Spleen (tissue), 11 donors: ENCODE measurements at regions not wholly inside any gene's neighbourhood (a gene's known extent, or its start where the extent isn't known, plus 50 kb on each side); places are given as distances from the start of the nearest gene placed in this dataset.

ENCODE experiments used
- DNase-seq: peaks from one replicate; pipeline ENCODE4 v3.0.0-alpha.2; 2020
- H3K27ac ChIP-seq, 8 donors: fragments of 200-600 bp; sonication (generic) in 7 of 8; 1 replicate in 4 of 8; 2 replicates in 4 of 8; pipeline versions ENCODE4 v1.5.0 to v1.8.0; 2016 to 2021; ENCODE audit warnings: inconsistent platforms in 4 of 8, mild to moderate bottlenecking in 4 of 8, moderate library complexity in 1 of 8
- H3K27me3 ChIP-seq, 7 donors: fragments of 200-600 bp; sonication (generic) in 6 of 7; replicated peaks in 1 of 7; 1 replicate in 4 of 7; 2 replicates in 3 of 7; pipeline versions ENCODE4 v1.5.0 to v1.8.0; 2016 to 2021; ENCODE audit warnings: inconsistent platforms in 3 of 7, mild to moderate bottlenecking in 1 of 7
- H3K36me3 ChIP-seq, 6 donors: fragments of 200-600 bp; sonication (generic) in 5 of 6; 1 replicate in 4 of 6; 2 replicates in 2 of 6; pipeline versions ENCODE4 v1.5.0 to v1.8.0; 2016 to 2021; ENCODE audit warnings: inconsistent platforms in 2 of 6
- H3K4me1 ChIP-seq, 6 donors: fragments of 200-600 bp; sonication (generic) in 5 of 6; 1 replicate in 3 of 6; 2 replicates in 3 of 6; pipeline versions ENCODE4 v1.5.0 to v1.8.0; 2016 to 2021; ENCODE audit warnings: inconsistent platforms in 3 of 6
- H3K4me3 ChIP-seq, 8 donors: fragments of 200-600 bp; sonication (generic) in 7 of 8; 1 replicate in 4 of 8; 2 replicates in 4 of 8; pipeline versions ENCODE4 v1.5.0 to v1.8.0; 2016 to 2021; ENCODE audit warnings: inconsistent platforms in 4 of 8, mild to moderate bottlenecking in 4 of 8, moderate library complexity in 2 of 8
- H3K9me3 ChIP-seq, 8 donors: fragments of 200-600 bp; sonication (generic) in 7 of 8; 1 replicate in 4 of 8; 2 replicates in 4 of 8; pipeline versions ENCODE4 v1.5.0 to v1.8.0; 2016 to 2021; ENCODE audit warnings: inconsistent platforms in 4 of 8
- POLR2A ChIP-seq, 3 donors: fragments of 450-650 bp; IDR thresholded peaks; one replicate each; pipeline ENCODE4 v1.5.1; 2017; ENCODE audit warnings: antibody characterized with exemption in 3 of 3, mild to moderate bottlenecking in 1 of 3
- POLR2AphosphoS5 ChIP-seq, 3 donors: sonication (generic); formaldehyde crosslinking; IDR thresholded peaks; one replicate each; pipeline ENCODE4 v1.5.1; 2017; ENCODE audit warnings: antibody characterized with exemption in 3 of 3
- WGBS, 5 donors: extraction: QIAGEN DNeasy Blood & Tissue Kit in 3 of 5; methylation state at CpG; one replicate each; pipeline versions ENCODE4 v1.1.5 to v1.1.7; 2013 to 2018; 5-methylcytosine and 5-hydroxymethylcytosine counted together
- intact Hi-C: fragments of 100-400 bp; cut with DNase I; formaldehyde crosslinking; loops from one replicate; pipeline ENCODE4 v1.15.0; 2023; ENCODE audit warnings: low total_unique reads
- TF ChIP-seq, protein P1 (sequence below), 11 experiments: fragments of 200-600 bp in 7 of 11; fragments of 450-650 bp in 4 of 11; sonication (generic) in 4 of 11; IDR thresholded peaks in 8 of 11; conservative IDR thresholded peaks in 3 of 11; 1 replicate in 7 of 11; 2 replicates in 4 of 11; pipeline versions ENCODE4 v1.4.0 to v1.8.0; 2016 to 2021; ENCODE audit warnings: antibody characterized with exemption in 11 of 11, inconsistent platforms in 4 of 11, mild to moderate bottlenecking in 1 of 11
- donor health status: healthy with polysubstance abuse.
- donor health status: DM: no; HTN: no; CAD: no; lungs with moderate emphysema.
- donor health status: DM: no; HTN: no; CAD: no.
- donor health status: Bipolar disorder and iron deficiency.
- donor health status: healthy.
- donor health status: DM: no; HTN: no; CAD: no.
- donor health status: DM: yes; HTN: yes; CAD: no.

DNA sequence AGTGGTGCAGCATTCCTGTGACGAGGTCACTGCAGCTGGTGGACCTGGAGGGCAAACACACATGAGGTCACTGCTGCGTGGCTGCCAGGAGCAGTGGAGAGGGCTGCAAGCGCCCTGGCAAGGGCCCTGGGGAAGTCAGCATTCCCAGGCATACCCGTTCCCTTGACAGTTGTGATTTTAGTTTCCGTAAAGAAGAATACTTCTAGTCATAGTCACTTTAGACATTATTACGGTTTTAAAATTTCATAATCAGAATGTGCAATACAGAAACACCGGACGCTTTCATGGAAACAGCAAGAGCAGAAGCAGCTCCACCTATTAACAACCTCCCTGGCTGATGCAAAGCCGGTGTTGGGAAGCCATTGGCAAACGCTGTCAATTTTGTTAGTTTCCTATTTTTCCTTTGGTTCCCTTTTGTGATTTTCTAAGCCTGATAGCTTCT, 129.8 kb downstream of the GADD45G start:
- 57 to 85% (median 70%) methylated on average over 10 of the region's 10 CpGs for WGBS, 5 donors
- H3K9me3 ChIP-seq: no peaks in the 10 kb centered on the region
- no peak for DNase-seq
- no peak overlapping the region for H3K27ac ChIP-seq
- TF ChIP-seq, protein P1, sequence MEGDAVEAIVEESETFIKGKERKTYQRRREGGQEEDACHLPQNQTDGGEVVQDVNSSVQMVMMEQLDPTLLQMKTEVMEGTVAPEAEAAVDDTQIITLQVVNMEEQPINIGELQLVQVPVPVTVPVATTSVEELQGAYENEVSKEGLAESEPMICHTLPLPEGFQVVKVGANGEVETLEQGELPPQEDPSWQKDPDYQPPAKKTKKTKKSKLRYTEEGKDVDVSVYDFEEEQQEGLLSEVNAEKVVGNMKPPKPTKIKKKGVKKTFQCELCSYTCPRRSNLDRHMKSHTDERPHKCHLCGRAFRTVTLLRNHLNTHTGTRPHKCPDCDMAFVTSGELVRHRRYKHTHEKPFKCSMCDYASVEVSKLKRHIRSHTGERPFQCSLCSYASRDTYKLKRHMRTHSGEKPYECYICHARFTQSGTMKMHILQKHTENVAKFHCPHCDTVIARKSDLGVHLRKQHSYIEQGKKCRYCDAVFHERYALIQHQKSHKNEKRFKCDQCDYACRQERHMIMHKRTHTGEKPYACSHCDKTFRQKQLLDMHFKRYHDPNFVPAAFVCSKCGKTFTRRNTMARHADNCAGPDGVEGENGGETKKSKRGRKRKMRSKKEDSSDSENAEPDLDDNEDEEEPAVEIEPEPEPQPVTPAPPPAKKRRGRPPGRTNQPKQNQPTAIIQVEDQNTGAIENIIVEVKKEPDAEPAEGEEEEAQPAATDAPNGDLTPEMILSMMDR (IDR thresholded peaks at IDR 0.05 in 8 of 11, conservative IDR thresholded peaks at IDR 0.05 in 3 of 11): no peak
- TF ChIP-seq POLR2A (IDR thresholded peaks at IDR 0.05): no peak
- TF ChIP-seq POLR2AphosphoS5 (IDR thresholded peaks at IDR 0.05): no peak
- no peak overlapping the region for H3K4me3 ChIP-seq
- no peaks in the 10 kb centered on the region for H3K36me3 ChIP-seq
- H3K27me3 ChIP-seq: no peaks in the 10 kb centered on the region
- intact Hi-C loops: no loop called here
- H3K4me1 ChIP-seq: peaks cover 11 to 45% (median 25%) of the 10 kb centered on the region in 6 donors

GRCh38 chr9:89738137-89738932, 133.5 kb downstream of the GADD45G start:
- 86 to 95% (median 93%) methylated on average over 11 of the region's 11 CpGs for WGBS, 5 donors
- H3K4me3 ChIP-seq: no peak overlapping the region

DNA sequence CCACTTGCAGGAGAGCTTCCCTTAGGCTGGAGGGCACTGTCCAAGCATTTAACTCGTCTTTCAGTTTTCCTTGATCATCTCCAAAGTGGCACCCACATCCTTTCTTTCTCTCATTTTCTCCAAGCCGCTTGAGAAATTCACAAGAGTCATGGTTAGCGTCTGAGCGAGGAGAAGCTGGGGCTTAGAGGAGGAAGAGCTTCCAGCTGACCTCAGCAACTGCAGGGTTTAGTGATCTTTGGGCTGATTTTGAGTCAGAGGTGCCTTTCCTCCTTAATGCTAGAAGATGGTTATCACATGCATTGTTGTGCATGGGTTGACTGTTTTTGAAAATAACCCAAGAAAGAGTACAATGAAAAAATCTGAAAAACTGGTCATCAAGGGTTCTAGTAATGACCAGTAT, 134.7 kb downstream of the GADD45G start:
- Histone ChIP-seq H3K36me3 (no peaks in the 10 kb centered on the region), H3K9me3 (peaks cover 0 to 3% (median 0%) of the 10 kb centered on the region in 8 donors), H3K4me1 (peaks cover 0 to 66% (median 39%) of the 10 kb centered on the region in 6 donors), H3K27me3 (no peaks in the 10 kb centered on the region), H3K27ac (no peak overlapping the region), H3K4me3 (no peak overlapping the region)
- TF ChIP-seq, protein P1 (IDR thresholded peaks at IDR 0.05 in 8 of 11, conservative IDR thresholded peaks at IDR 0.05 in 3 of 11): no peak
- no peak for DNase-seq
- WGBS, 5 donors: 63 to 78% (median 69%) methylated on average over 4 of the region's 4 CpGs
- intact Hi-C loops: no loop called here

More at GRCh38 chr9:89738137-89738932, 133.5 kb downstream of the GADD45G start:
- Histone ChIP-seq H3K27ac (no peak overlapping the region), H3K27me3 (no peaks in the 10 kb centered on the region), H3K36me3 (no peaks in the 10 kb centered on the region), H3K9me3 (no peaks in the 10 kb centered on the region), H3K4me1 (peaks cover 0 to 57% (median 33%) of the 10 kb centered on the region in 6 donors)
- intact Hi-C loops: no loop called here
- no peak for DNase-seq
- TF ChIP-seq, protein P1 (IDR thresholded peaks at IDR 0.05 in 8 of 11, conservative IDR thresholded peaks at IDR 0.05 in 3 of 11): no peak
- TF ChIP-seq POLR2A (IDR thresholded peaks at IDR 0.05) (no peak), POLR2AphosphoS5 (IDR thresholded peaks at IDR 0.05) (no peak)

DNA sequence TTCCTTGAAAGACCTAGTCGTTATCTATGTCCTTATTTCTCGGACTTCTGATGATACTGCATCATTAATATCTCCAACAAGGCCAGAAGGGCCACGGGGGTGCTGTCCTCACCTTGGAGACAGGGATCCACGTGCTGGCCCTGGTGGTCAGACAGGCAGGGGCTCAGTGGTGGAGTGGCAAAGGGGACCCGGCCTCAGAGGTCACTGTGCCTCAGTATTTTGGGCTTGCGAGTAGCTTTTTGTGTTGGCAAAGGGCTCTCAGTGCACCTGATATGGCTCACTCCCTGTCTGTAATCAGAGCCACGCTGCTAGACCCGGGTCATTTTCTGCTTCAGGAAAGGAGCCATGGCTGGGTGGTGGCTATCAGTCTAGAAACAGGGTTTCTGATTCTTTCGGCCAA, 135.1 kb downstream of the GADD45G start:
- WGBS, 5 donors: 76 to 92% (median 90%) methylated on average over 8 to 9 of the region's 9 CpGs
- H3K9me3 ChIP-seq: peaks cover 0 to 7% (median 3%) of the 10 kb centered on the region in 8 donors
- intact Hi-C loops: no loop called here

More for the DNA sequence above, 135.1 kb downstream of the GADD45G start:
- Histone ChIP-seq H3K4me1 (peaks cover 0 to 65% (median 39%) of the 10 kb centered on the region in 6 donors), H3K27ac (no peak overlapping the region), H3K27me3 (no peaks in the 10 kb centered on the region), H3K36me3 (no peaks in the 10 kb centered on the region), H3K4me3 (no peak overlapping the region)
- TF ChIP-seq, protein P1 (IDR thresholded peaks at IDR 0.05 in 8 of 11, conservative IDR thresholded peaks at IDR 0.05 in 3 of 11): no peak
- no peak for TF ChIP-seq POLR2A (IDR thresholded peaks at IDR 0.05)
- DNase-seq: no peak
